Fibroblast of lung (primary cell): ENCODE measurements at regions not wholly inside any gene's neighbourhood (a gene's known extent, or its start where the extent isn't known, plus 50 kb on each side); places are given as distances from the start of the nearest gene placed in this dataset.

Experiments
- DNase-seq, 2 donors: peaks; one replicate each; pipeline versions ENCODE4 v3.0.0 to v3.0.0-alpha.2; 2010; ENCODE audit warnings: low read depth in 2 of 2
- H2AFZ ChIP-seq: 2 replicates; pipeline ENCODE4 v1.5.1; 2012; ENCODE audit warnings: low read length, control low read depth, inconsistent platforms
- H3K27ac ChIP-seq: 2 replicates; pipeline ENCODE4 v1.5.1; 2011; ENCODE audit warnings: low read length, control low read depth; ENCODE audit not compliant: insufficient read depth
- H3K27me3 ChIP-seq: 2 replicates; pipeline ENCODE4 v1.5.1; 2011; ENCODE audit warnings: mild to moderate bottlenecking, low read length; ENCODE audit not compliant: control insufficient read depth, insufficient read depth
- H3K36me3 ChIP-seq: 2 replicates; pipeline ENCODE4 v1.5.1; 2011; ENCODE audit warnings: low read length; ENCODE audit not compliant: control insufficient read depth, insufficient read depth
- H3K4me1 ChIP-seq: 2 replicates; pipeline ENCODE4 v1.5.1; 2011; ENCODE audit warnings: low read length; ENCODE audit not compliant: control insufficient read depth, insufficient read depth; ENCODE audit errors: extremely low read depth
- H3K4me2 ChIP-seq: 2 replicates; pipeline ENCODE4 v1.5.1; 2011; ENCODE audit warnings: low read length, control low read depth; ENCODE audit not compliant: insufficient read depth; ENCODE audit errors: extremely low read depth
- H3K4me3 ChIP-seq, 4 experiments: fragments of 200-600 bp in 1 of 4; sonication (generic) in 1 of 4; replicated peaks in 1 of 4; 2 replicates each; pipeline ENCODE4 v1.5.1; 2011 to 2016; ENCODE audit warnings: low read length in 4 of 4, low read depth in 3 of 4, mild to moderate bottlenecking in 3 of 4, control low read depth in 2 of 4, inconsistent platforms in 1 of 4, mixed read lengths in 1 of 4; ENCODE audit not compliant: insufficient read depth in 1 of 4; ENCODE audit errors: control extremely low read depth in 1 of 4
- H3K79me2 ChIP-seq: 2 replicates; pipeline ENCODE4 v1.5.1; 2012; ENCODE audit warnings: mild to moderate bottlenecking, low read length, inconsistent platforms; ENCODE audit not compliant: control insufficient read depth, insufficient read depth
- H3K9ac ChIP-seq: 2 replicates; pipeline ENCODE4 v1.5.1; 2011; ENCODE audit warnings: mild to moderate bottlenecking, low read length, control low read depth; ENCODE audit not compliant: insufficient read depth
- H3K9me3 ChIP-seq: 2 replicates; pipeline ENCODE4 v1.5.1; 2012; ENCODE audit warnings: low read depth, low read length; ENCODE audit not compliant: control insufficient read depth, insufficient read depth
- H4K20me1 ChIP-seq: 2 replicates; pipeline ENCODE4 v1.5.1; 2011; ENCODE audit warnings: low read length; ENCODE audit not compliant: control insufficient read depth, insufficient read depth; ENCODE audit errors: extremely low read depth
- EZH2 ChIP-seq: IDR thresholded peaks from 2 replicates; pipeline ENCODE4 v1.5.1; 2012; ENCODE audit warnings: low read length, control low read depth, mild to moderate bottlenecking; ENCODE audit errors: missing control alignments
- TF ChIP-seq, protein P1 (sequence below), 2 donors: IDR thresholded peaks in 1 of 2; conservative IDR thresholded peaks in 1 of 2; 1 replicate in 1 of 2; 2 replicates in 1 of 2; pipeline ENCODE4 v1.5.1; 2011 to 2012; ENCODE audit warnings: low read length in 2 of 2, control low read depth in 1 of 2, inconsistent platforms in 1 of 2, low read depth in 1 of 2, mild to moderate bottlenecking in 1 of 2

DNA sequence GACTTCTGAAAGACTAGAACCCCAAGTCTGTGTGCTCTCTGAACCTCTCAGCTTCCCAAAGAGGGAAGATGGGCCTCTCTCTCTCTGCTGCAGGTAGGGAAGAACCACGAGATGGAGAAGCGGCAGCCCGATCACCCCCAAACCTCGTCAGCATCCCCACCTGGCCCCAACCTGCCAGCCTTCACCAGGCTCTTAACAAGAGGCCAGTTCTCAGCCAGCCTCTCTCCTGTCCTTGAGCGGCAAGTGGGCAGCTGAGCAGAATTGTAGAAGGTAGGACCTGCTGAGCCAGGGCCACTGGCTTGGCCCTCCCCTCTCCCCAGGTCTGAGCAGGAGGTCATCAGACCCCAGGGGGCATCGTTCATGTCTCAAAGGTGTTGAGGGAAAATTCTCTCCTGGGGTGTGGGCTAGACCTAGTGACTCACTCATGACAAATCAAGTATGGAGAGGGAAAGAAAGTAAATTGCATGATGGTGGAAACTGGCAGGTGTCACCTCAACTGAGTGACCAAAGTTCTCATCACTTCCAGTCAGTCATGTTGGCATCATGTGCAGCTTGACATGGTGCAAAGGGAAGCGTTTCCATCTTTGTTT, 92.0 kb upstream of the GPR26 start:
- TF ChIP-seq, protein P1, sequence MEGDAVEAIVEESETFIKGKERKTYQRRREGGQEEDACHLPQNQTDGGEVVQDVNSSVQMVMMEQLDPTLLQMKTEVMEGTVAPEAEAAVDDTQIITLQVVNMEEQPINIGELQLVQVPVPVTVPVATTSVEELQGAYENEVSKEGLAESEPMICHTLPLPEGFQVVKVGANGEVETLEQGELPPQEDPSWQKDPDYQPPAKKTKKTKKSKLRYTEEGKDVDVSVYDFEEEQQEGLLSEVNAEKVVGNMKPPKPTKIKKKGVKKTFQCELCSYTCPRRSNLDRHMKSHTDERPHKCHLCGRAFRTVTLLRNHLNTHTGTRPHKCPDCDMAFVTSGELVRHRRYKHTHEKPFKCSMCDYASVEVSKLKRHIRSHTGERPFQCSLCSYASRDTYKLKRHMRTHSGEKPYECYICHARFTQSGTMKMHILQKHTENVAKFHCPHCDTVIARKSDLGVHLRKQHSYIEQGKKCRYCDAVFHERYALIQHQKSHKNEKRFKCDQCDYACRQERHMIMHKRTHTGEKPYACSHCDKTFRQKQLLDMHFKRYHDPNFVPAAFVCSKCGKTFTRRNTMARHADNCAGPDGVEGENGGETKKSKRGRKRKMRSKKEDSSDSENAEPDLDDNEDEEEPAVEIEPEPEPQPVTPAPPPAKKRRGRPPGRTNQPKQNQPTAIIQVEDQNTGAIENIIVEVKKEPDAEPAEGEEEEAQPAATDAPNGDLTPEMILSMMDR (conservative IDR thresholded peaks at IDR 0.05 in 1 of 2, IDR thresholded peaks at IDR 0.05 in 1 of 2; ENCODE audit: low read depth in 1 of 2, low read length in 2 of 2), result no peak
- TF ChIP-seq EZH2, result no peak
- H3K4me3 ChIP-seq, result no peak overlapping the region
- no peaks in the 10 kb centered on the region for H3K79me2 ChIP-seq
- no peak overlapping the region for H3K27ac ChIP-seq
- H3K4me2 ChIP-seq, result no peak overlapping the region
- H3K4me1 ChIP-seq, result no peaks in the 10 kb centered on the region
- no peaks in the 10 kb centered on the region for H3K36me3 ChIP-seq
- no peak for DNase-seq
- no peak overlapping the region for H2AFZ ChIP-seq
- H4K20me1 ChIP-seq, result no peaks in the 10 kb centered on the region
- H3K9me3 ChIP-seq, result no peaks in the 10 kb centered on the region
- H3K27me3 ChIP-seq, result no peaks in the 10 kb centered on the region
- H3K9ac ChIP-seq, result no peak overlapping the region

DNA sequence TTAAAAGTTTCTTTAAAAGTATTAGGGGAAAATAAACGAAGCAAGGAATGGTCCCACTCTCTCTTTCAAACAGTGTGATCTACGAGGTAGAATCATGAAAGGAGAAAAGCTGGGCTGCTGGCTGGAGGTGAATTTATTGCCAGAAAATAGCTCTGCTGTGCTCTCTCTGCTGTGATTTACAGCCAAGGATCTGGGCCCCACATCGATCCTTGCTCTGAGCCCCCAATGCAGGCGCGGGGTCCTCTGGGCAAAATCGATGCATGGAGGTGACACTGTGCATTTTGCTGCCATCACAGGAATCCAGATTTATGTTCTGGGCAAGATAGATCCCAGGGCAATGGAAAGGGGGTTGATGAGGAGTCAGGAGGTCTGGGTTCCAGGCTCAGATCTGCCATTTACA, 91.0 kb upstream of the GPR26 start:
- Histone ChIP-seq H3K4me1 (no peaks in the 10 kb centered on the region), H3K9me3 (no peaks in the 10 kb centered on the region), H3K79me2 (no peaks in the 10 kb centered on the region), H3K9ac (no peak overlapping the region), H3K27me3 (no peaks in the 10 kb centered on the region), H3K36me3 (no peaks in the 10 kb centered on the region), H3K27ac (no peak overlapping the region), H4K20me1 (no peaks in the 10 kb centered on the region), H3K4me3 (no peak overlapping the region), H3K4me2 (no peak overlapping the region), H2AFZ (no peak overlapping the region)
- DNase-seq, result no peak
- TF ChIP-seq, protein P1 (conservative IDR thresholded peaks at IDR 0.05 in 1 of 2, IDR thresholded peaks at IDR 0.05 in 1 of 2; ENCODE audit: low read depth in 1 of 2, low read length in 2 of 2), result no peak
- no peak for TF ChIP-seq EZH2

DNA sequence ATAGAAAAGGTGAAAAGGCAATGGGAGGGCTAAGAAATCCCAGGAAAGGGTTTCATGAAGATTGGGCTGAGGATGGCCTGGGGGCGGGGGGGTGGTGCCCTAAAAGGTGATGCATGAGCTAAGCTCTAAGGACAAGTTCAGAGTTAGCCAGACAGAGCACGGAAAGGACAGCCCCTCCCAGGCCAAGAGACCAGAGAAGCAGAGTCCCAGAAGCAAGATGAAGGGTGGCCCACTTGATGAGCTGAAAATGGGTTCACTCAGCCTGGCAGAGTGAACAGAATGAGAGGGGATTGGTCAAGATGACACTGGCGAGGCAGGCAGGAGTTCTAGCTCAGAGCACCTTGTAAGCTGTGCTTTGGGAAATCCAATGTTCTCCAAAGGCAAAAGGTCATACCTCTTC, 89.4 kb upstream of the GPR26 start:
- no peak for TF ChIP-seq EZH2
- TF ChIP-seq, protein P1 (conservative IDR thresholded peaks at IDR 0.05 in 1 of 2, IDR thresholded peaks at IDR 0.05 in 1 of 2; ENCODE audit: low read depth in 1 of 2, low read length in 2 of 2), result no peak
- no peak for DNase-seq
- H3K4me1 ChIP-seq, result no peaks in the 10 kb centered on the region
- H3K4me2 ChIP-seq, result no peak overlapping the region
- no peaks in the 10 kb centered on the region for H4K20me1 ChIP-seq
- H3K27ac ChIP-seq, result no peak overlapping the region
- H3K36me3 ChIP-seq, result no peaks in the 10 kb centered on the region
- no peaks in the 10 kb centered on the region for H3K9me3 ChIP-seq
- H3K79me2 ChIP-seq, result no peaks in the 10 kb centered on the region
- no peak overlapping the region for H2AFZ ChIP-seq
- no peak overlapping the region for H3K4me3 ChIP-seq
- no peaks in the 10 kb centered on the region for H3K27me3 ChIP-seq
- H3K9ac ChIP-seq, result no peak overlapping the region
